IPS-18c (cell line): ENCODE measurements at regions not wholly inside any gene's neighbourhood (a gene's known extent, or its start where the extent isn't known, plus 50 kb on each side); places are given as distances from the start of the nearest gene placed in this dataset.
"Not testable (repeated sequence)": the region's sequence is repeated elsewhere in the genome, so short reads cannot be mapped to it uniquely, and the experiment has no call there.

ENCODE experiments used
- H3K4me3 ChIP-seq: 2 replicates; pipeline ENCODE4 v1.7.0; 2013; ENCODE audit warnings: low read depth, mild to moderate bottlenecking, low read length, moderate library complexity; ENCODE audit not compliant: insufficient read depth
- H3K9me3 ChIP-seq: one replicate; pipeline ENCODE4 v1.6.1; 2013; ENCODE audit warnings: mild to moderate bottlenecking, low read length, moderate library complexity; ENCODE audit not compliant: control insufficient read depth, insufficient read depth

DNA sequence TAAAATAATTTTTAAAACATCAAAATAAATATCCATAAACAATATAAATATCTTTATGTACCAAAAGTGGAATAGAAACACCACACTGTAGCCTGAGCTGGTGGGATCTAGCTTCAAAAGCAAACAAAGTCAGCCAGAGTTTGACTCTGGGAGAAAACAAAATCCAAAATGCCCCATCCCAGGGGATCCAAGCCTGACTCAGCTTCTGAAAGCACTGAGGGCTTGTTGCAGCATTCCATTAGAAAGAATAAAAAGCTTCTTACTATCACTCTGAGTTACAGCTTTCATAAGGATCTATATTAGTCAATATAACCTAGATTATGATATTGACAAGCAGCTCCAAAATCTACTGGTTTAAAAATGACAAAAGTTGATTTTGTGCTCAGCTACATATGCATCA lies 149.7 kb upstream of the ANKRD50 start:
- Histone ChIP-seq H3K4me3 (no peak overlapping the region), H3K9me3 (no peaks in the 10 kb centered on the region)

DNA sequence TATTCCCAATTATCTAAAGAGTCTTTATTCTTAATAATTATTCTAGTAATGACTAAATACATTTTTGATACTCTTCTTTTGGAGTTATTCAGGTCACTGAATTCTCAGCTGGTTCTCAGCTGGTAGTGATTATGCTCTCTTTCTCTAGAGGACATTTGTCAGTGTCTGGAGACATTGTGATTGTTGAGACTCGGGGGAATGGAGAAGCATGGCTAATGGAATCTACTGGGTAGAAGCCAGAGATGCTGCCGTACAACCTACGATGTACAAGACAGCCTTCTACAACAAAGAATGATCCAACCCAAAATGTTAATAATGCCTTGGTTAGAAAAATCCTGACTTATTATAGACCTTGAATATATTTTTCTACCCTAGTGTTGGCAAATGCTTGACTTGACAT lies 149.2 kb upstream of the ANKRD50 start:
- Histone ChIP-seq H3K9me3 (no peaks in the 10 kb centered on the region), H3K4me3 (no peak overlapping the region)

DNA sequence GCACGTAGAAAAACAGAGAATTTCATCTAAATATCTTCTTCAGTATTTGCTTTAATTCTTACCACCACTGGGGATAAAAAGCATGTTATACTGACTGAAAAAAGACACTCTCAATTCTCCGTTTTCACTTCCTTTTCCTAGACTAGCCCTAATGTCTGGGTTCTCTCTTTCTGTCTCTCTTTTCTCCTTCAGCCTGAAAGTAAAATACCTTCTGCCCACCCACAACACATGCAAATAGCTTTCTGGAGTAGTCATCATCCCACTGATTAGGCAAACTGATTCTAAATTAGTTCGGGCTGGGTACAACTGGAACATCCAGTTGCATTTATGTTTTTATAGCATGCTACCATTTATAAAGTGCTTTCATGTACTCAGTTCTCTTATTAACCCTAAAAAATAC lies 142.4 kb upstream of the ANKRD50 start:
- H3K9me3 ChIP-seq: no peaks in the 10 kb centered on the region
- H3K4me3 ChIP-seq: no peak overlapping the region

DNA sequence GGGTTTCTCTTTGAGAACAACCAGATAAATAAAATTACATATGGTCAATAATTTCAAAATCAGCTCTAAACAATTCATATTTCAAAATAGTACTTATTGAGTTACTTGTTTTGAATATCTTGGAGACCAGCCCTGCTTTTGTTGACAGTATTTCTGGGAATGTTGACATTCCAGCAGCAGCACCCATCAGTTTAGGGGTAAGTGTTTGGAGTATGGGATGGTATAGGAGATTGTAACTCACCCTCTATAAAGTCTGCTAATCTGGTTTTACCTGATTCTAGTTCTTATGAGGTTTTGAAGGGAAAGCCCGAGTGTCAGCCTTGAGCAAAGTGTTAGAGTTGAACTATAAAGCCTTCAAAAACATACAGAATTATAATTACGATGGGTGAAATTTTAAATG lies 139.2 kb upstream of the ANKRD50 start:
- H3K4me3 ChIP-seq: no peak overlapping the region

DNA sequence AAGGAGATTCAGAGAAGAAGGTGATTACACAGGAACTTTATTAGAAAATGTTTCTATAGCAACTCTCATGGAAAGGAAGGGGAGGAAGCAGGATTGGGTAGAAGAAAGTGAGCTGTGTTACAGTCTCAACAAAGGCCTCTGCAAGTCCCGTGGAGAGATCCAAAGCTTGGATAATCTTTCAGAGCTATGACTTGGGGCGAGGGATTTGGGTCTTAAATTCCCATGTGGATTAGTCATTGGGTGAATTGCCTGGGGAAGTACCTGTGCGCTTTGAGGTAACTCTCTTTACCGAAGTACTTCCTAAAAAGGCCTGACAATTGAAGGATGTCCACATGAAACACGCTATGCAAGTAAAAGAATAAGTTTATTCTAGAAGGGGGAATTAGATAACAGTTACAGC lies 133.8 kb upstream of the ANKRD50 start:
- Histone ChIP-seq H3K9me3 (no peaks in the 10 kb centered on the region), H3K4me3 (no peak overlapping the region)

More for the DNA sequence above, 139.2 kb upstream of the ANKRD50 start:
- no peaks in the 10 kb centered on the region for H3K9me3 ChIP-seq

DNA sequence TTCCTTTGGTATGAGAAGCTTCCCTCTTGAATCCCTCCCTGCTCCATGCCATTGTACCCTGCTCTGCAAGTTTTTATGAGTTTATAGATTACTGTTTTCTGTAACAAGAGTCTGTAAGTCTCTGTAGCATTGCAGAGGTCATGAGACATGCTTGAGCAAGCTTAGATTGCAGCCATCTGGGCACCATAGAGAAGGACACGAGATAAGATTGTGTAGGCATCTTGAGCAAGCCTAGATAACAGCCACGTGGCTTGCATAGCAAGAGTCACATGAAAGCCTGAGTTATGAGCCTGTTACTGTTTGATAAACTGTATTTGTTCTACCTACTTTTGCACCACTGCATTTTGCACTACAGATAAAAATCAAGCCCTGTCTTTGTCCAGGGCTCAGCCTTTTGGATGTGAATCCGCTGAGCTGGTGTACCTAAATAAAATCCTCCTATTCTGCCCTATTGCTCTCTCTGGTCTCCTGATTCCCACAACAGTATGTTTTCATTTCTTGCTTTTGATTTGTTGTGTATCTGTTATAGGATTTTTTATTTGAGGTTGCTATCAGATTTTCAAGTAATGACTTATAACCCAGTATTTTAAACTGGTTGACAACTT lies 127.4 kb upstream of the ANKRD50 start:
- Histone ChIP-seq H3K9me3 (no peaks in the 10 kb centered on the region), H3K4me3 (no peak overlapping the region)

DNA sequence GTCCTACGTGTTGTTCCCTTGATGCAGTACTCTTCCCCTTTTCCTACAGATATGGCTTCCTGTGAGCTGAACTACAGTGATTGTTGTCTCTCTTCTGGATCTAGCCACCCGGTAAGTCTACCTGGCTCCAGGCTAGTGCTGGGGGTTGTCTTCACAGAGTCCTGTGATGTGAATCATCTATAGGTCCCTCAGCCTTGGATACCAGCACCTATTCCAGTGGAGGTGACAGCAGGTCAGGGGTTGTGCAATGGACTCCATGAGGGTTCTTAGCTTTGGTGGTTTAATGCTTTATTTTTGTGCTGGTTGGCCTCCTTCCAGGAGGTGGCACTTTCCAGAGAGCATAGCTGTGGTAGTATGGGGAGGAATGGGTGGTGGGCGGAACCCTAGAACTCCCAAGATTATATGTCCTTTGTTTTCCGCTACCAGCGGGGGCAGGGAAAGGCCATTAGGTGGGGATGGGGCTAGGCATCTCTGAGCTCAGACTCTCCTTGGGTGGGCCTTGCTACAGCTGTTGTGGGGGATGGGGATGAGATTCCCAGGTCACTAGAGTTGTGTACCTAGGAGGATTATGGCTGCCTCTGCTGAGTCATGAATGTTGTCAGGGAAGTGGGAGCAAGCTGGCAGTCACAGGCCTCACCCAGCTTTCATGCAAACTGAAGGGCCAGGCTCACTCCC lies 121.4 kb upstream of the ANKRD50 start:
- peaks cover 3% of the 10 kb centered on the region for H3K9me3 ChIP-seq
- no peak overlapping the region for H3K4me3 ChIP-seq

DNA sequence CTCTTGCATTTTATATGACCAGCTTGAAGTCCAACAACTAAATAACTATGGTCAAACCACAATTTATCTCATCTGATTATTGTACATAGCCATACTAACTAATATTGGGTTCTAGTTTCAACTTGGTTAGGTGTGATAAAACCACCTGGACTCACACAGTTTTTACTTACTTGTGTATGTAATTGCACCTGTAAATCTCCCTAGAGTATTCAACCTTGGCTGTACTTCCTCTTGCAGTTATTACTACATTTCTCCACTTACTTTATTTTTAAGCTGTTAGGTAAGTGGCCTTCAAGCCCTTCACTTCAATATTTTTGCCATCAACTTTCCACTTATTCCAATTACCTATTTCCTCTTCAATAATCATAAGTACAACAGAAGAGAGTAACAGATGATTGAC lies 115.8 kb upstream of the ANKRD50 start:
- H3K4me3 ChIP-seq: no peak overlapping the region
- H3K9me3 ChIP-seq: no peaks in the 10 kb centered on the region

DNA sequence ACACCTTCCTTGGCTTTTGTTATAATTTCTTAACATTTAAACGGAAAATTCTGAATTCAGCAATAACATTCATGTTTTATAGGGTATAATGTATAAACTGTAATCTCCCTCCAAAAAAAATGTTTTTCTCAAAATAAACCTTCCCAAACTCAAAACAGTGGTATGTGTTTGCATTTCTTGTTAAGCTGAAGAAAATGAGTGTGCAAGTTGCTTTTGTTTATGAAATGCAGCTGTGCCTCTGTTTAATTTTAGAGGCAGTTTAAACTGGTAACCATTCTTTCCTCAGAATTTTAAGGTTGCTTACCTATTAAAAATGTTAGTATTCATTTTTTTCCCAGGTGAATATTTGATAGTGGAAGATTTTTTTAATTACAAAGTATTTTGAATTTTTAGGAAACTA lies 105.0 kb upstream of the ANKRD50 start:
- Histone ChIP-seq H3K9me3 (no peaks in the 10 kb centered on the region), H3K4me3 (no peak overlapping the region)

DNA sequence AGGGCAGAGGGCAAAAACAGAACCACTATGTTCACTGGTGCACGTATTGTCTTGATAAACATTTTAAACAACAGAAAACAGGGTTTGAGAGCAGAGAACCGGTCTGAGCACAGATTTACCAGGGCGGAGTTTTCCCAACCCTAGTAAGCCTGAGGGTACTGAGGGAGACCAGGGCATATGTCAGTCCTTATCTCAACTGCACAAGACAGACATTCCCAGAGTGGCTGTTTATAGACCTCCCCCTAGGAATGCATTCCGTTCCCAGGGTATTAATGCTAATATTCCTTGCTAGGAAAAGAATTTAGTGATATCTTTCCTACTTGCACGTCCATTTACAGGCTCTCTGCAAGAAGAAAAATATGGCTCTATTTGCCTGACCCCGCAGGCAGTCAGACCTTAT lies 99.7 kb upstream of the ANKRD50 start:
- not testable (repeated sequence) for H3K9me3 ChIP-seq, H3K4me3 ChIP-seq

DNA sequence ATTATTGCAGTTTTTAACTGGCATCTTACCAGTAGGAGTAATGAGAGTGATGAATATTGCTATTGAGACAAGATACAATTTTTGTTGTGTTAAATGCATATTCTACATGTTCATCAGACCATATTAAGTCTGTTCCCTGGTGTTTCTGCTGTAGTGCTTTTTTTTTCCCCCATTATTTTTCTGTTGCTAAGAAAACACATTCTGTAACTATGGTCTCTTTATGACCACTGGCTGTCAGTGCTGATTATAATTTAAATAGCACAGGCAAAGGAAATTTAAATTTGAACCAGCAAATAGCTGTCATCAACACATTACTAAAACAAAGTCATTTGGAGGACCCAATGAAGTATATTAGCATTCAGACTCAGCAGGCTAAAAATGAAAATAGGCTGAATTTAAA lies 98.3 kb upstream of the ANKRD50 start:
- no peak overlapping the region for H3K4me3 ChIP-seq
- no peaks in the 10 kb centered on the region for H3K9me3 ChIP-seq

DNA sequence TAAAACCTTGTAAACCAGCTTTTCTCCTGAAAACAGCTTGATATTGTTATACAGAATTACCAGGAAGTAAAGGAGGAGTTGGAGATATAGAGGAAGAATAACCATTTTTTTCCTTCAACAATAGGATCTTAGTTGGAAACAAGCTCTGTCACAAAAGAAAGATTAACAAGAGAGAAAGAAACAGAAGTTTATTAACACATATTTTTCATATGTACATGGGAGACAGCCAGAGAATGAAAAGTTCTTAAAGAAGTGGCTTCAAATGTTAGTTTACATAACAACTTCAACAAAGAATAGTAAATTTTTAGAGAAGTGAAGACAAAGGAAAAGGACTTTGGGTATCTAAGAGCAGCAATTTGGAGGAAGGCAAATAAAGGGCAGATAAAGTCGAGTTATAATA lies 94.9 kb upstream of the ANKRD50 start:
- Histone ChIP-seq H3K9me3 (no peaks in the 10 kb centered on the region), H3K4me3 (no peak overlapping the region)

DNA sequence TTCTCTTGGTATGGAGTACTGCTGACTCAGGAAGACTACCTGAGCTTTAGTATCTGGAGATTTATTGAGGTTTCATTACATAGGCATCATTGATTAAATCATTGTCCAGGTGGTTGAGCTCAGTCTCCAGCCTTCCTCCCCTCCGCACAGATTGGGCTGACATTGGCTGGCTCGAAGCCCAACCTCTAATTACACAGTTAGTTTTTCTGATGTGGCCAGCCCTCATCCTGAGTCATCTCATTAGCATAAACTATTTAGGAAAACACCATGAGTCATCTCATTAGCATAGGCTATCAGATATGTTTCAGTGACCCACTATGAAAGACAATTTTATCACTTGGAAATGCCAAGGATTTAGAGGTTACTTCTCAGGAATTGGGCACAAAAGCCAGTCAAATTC lies 93.9 kb upstream of the ANKRD50 start:
- no peak overlapping the region for H3K4me3 ChIP-seq
- H3K9me3 ChIP-seq: no peaks in the 10 kb centered on the region

DNA sequence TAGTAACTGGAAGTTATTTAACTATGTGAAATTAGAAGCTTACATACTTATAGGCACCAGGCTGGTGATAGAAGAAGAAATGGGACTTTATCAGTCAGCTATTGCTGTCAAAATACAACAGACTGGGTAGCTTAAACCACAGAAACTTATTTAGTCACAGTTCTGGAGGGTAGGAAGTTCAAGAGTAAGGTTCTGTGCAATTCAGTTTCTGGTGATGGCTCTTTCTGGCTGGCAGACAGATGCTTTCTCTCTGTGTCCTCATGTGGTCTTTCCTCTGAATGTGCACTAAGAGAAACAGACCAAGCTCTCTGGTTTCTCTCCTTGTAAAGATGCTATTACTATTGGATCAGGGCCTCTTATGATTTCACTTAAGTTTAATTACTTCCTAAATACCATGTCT lies 92.1 kb upstream of the ANKRD50 start:
- Histone ChIP-seq H3K9me3 (no peaks in the 10 kb centered on the region), H3K4me3 (no peak overlapping the region)

DNA sequence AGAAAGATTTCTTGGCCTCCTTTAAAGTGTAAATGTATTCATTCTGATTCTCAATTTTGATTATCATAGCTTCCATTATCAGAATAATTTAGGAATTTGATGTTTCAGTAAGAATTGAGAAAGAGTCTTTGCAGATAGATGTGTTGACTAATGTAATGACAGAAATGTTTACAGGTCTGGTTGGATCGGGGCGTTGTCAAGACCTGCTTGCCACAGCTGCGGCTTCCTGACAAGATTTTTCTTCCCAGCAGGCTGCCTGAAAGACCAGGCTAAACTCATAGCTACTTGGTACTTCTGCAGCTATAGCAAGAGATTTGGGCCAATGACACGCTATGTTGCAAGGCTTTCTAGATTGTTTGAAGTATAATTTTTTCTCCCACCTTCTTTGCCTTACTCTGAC lies 91.5 kb upstream of the ANKRD50 start:
- Histone ChIP-seq H3K4me3 (no peak overlapping the region), H3K9me3 (no peaks in the 10 kb centered on the region)

DNA sequence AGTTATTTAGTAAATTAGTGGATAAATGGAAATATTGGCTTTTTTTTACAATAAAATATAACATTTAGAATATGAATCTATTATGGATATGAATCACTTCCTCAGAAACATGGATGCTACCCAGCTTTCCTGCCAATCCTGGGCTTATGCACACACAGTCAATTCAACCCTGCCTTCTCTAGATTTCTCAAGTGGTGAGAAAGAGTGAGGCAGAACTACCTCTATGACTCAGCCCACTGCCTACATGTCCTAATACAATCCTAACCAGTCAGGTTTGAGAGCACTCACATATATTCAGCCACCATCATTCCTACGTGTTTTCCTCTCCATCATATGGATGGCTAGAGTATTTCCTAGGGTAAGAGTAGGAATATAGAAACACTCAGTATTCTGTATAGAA lies 91.1 kb upstream of the ANKRD50 start:
- H3K9me3 ChIP-seq: no peaks in the 10 kb centered on the region
- H3K4me3 ChIP-seq: no peak overlapping the region

DNA sequence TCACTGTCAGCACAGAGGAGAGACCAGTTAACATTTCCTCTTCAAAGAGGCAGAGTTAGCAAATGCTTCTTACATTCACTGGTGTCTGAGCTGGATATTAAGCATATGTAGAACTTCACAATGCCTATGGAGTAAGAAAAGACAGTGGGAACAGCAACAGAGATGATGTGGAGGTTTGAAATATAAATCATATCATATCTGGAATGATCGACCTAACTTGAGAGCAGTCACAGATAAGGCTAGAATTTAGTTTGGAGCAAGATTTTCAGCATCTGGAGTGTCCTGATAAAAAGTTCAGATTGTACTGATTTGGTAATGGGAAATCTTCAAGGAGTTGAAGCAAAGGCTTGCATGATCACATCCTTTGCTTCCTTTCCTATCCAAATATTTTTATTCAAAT lies 90.5 kb upstream of the ANKRD50 start:
- H3K4me3 ChIP-seq: no peak overlapping the region

DNA sequence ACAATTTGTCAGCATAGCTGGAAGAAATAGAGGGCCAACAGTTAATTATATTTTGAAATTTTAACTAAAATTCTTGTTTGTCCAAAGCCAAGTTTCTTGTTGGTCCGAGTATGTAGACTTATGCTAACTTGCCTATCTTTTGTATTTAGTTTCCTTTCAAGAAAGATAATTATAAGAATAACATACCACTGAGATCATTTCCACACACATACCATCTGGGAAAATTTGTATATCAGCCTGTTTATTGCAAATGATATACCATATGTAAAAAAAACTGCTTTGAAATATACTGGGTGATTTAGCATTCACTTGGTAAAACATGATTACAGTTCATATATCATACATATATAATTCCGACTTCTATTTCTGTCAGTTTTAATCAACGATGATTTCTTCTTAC lies 84.7 kb upstream of the ANKRD50 start:
- no peaks in the 10 kb centered on the region for H3K9me3 ChIP-seq
- no peak overlapping the region for H3K4me3 ChIP-seq

More for the DNA sequence above, 90.5 kb upstream of the ANKRD50 start:
- no peaks in the 10 kb centered on the region for H3K9me3 ChIP-seq

DNA sequence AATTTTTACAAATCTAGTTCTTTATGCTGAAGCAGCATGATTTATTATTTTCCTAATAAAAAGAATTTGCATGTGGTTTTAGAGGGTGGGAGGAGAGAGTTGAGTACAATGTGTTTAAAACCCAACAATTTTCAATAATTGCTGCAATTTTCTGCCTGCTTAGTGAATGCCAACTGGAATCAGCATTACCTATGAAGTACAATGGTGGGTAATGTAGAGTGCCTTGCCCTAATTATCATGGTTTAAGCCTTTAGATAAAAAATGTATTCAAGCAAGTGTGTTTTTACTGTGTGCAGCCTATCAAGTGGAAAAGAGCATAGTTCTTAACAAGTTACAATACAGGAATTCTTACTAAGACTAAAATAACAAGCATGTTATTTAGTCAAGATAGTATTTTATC lies 77.9 kb upstream of the ANKRD50 start:
- Histone ChIP-seq H3K4me3 (no peak overlapping the region), H3K9me3 (no peaks in the 10 kb centered on the region)
